CD4-positive, alpha-beta T cell treated with Interleukin-12 subunit alpha and Interleukin-12 subunit beta, for 1 hour (primary cell): ENCODE measurements at regions not wholly inside any gene's neighbourhood (a gene's known extent, or its start where the extent isn't known, plus 50 kb on each side); places are given as distances from the start of the nearest gene placed in this dataset.

Experiments
- DNase-seq: peaks from one replicate; pipeline ENCODE4 v3.0.0-alpha.2; 2020

GRCh38 chr22:27212617-27213177, 555.3 kb downstream of the MIAT start:
- DNase-seq: no peak

GRCh38 chr22:27213294-27213693, 555.9 kb downstream of the MIAT start:
- DNase-seq: no peak

- DNase-seq: no peak
Measured at GRCh38 chr22:27213766-27214581, 556.6 kb downstream of the MIAT start.

GRCh38 chr22:27214691-27215090, 557.3 kb downstream of the MIAT start:
- no peak for DNase-seq

GRCh38 chr22:27215871-27216270, 558.5 kb downstream of the MIAT start:
- DNase-seq: no peak

GRCh38 chr22:27216444-27216843, 559.1 kb downstream of the MIAT start:
- no peak for DNase-seq

- DNase-seq: no peak
Measured at GRCh38 chr22:27217154-27217553, 559.8 kb downstream of the MIAT start.

- no peak for DNase-seq
Measured at GRCh38 chr22:27218012-27218920, 560.9 kb downstream of the MIAT start.

GRCh38 chr22:27219036-27219435, 561.6 kb downstream of the MIAT start:
- DNase-seq: no peak

GRCh38 chr22:27220339-27220738, 563.0 kb downstream of the MIAT start:
- no peak for DNase-seq

- no peak for DNase-seq
Measured at GRCh38 chr22:27222178-27222577, 564.8 kb downstream of the MIAT start.

GRCh38 chr22:27223317-27224177, 566.2 kb downstream of the MIAT start:
- DNase-seq: no peak

GRCh38 chr22:27224485-27225374, 567.3 kb downstream of the MIAT start:
- no peak for DNase-seq

GRCh38 chr22:27226666-27227065, 569.3 kb downstream of the MIAT start:
- no peak for DNase-seq

- no peak for DNase-seq
Measured at GRCh38 chr22:27228771-27229170, 571.4 kb downstream of the MIAT start.

- no peak for DNase-seq
Measured at GRCh38 chr22:27230189-27230588, 571.4 kb downstream of the MN1 start.

- DNase-seq: no peak
Measured at GRCh38 chr22:27231266-27231665, 570.3 kb downstream of the MN1 start.

GRCh38 chr22:27232077-27232476, 569.5 kb downstream of the MN1 start:
- no peak for DNase-seq

GRCh38 chr22:27237080-27237741, 564.3 kb downstream of the MN1 start:
- no peak for DNase-seq

- no peak for DNase-seq
Measured at GRCh38 chr22:27238935-27239510, 562.5 kb downstream of the MN1 start.

GRCh38 chr22:27239520-27239919, 562.0 kb downstream of the MN1 start:
- no peak for DNase-seq
